Nephron (organoid): ENCODE measurements at regions not wholly inside any gene's neighbourhood (a gene's known extent, or its start where the extent isn't known, plus 50 kb on each side); places are given as distances from the start of the nearest gene placed in this dataset.

Source experiments
- H3K27ac Mint-ChIP-seq, 3 experiments: 2 replicates each; pipeline ENCODE4 v1.8.0; 2020; ENCODE audit warnings: mixed read lengths in 3 of 3, mild to moderate bottlenecking in 2 of 3, moderate library complexity in 1 of 3
- H3K27me3 Mint-ChIP-seq: 2 replicates; pipeline ENCODE4 v1.8.0; 2021; ENCODE audit warnings: low read depth, mild to moderate bottlenecking, moderate library complexity, mixed read lengths
- H3K36me3 Mint-ChIP-seq: 2 replicates; pipeline ENCODE4 v1.8.0; 2020; ENCODE audit warnings: low read depth, mixed read lengths
- H3K4me1 Mint-ChIP-seq: 2 replicates; pipeline ENCODE4 v1.8.0; 2020; ENCODE audit warnings: mixed read lengths
- H3K4me3 Mint-ChIP-seq, 3 experiments: 2 replicates each; pipeline ENCODE4 v1.8.0; 2020; ENCODE audit warnings: mild to moderate bottlenecking in 3 of 3, mixed read lengths in 3 of 3, moderate library complexity in 2 of 3
- H3K9me3 Mint-ChIP-seq: 2 replicates; pipeline ENCODE4 v1.8.0; 2020; ENCODE audit warnings: mixed read lengths
- TF ChIP-seq, protein P1 (sequence below), 3 experiments: fragments of 200-600 bp; sonication (generic); IDR thresholded peaks; one replicate each; pipeline ENCODE4 v1.5.0; 2021; ENCODE audit warnings: antibody characterized with exemption in 3 of 3; ENCODE audit not compliant: unreplicated experiment in 3 of 3

DNA sequence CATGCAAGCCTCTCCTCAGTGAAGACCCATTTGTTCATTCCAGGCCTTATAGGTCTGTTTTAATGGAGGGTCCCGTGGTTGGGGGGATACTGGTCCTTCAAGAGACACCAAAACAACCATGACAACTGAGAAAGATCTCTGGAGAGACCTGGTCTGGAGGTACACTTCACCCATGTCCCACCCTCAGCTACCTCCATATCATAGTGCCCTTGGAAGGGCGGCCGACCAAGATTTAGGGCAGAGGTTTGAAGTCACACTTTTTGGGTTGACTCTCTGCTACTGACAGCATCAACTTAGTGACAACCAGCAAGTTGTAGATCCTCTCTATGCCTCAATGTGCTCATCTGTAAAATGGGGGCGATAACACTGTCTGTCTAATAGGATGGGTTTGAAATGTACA lies 177.3 kb downstream of the TSHZ3 start:
- no peaks in the 10 kb centered on the region for H3K9me3 Mint-ChIP-seq
- no peaks in the 10 kb centered on the region for H3K27me3 Mint-ChIP-seq
- peaks cover 23% of the 10 kb centered on the region for H3K4me1 Mint-ChIP-seq
- no peak overlapping the region for H3K27ac Mint-ChIP-seq
- TF ChIP-seq, protein P1, sequence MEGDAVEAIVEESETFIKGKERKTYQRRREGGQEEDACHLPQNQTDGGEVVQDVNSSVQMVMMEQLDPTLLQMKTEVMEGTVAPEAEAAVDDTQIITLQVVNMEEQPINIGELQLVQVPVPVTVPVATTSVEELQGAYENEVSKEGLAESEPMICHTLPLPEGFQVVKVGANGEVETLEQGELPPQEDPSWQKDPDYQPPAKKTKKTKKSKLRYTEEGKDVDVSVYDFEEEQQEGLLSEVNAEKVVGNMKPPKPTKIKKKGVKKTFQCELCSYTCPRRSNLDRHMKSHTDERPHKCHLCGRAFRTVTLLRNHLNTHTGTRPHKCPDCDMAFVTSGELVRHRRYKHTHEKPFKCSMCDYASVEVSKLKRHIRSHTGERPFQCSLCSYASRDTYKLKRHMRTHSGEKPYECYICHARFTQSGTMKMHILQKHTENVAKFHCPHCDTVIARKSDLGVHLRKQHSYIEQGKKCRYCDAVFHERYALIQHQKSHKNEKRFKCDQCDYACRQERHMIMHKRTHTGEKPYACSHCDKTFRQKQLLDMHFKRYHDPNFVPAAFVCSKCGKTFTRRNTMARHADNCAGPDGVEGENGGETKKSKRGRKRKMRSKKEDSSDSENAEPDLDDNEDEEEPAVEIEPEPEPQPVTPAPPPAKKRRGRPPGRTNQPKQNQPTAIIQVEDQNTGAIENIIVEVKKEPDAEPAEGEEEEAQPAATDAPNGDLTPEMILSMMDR (IDR thresholded peaks at IDR 0.05; ENCODE audit: unreplicated experiment in 3 of 3), result no peak
- no peak overlapping the region for H3K4me3 Mint-ChIP-seq
- no peaks in the 10 kb centered on the region for H3K36me3 Mint-ChIP-seq

DNA sequence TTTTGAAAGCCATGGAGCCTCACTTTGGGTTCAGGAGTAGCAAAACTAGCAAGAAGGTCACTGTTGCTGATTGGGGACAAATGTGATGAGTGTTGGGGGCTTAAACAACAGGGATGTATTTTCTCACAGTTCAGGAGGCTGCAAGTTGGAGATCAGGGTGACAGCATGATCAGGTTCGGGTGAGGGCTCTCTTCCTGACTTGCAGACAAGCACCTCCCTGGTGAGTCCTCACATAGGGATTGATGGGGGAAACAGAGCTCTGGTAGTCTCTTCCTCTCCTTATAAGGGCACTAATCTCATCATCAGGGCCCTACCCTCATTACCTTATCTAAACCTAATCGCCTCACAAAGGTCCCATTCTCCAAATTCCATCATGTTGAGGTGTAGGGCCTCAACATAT lies 179.2 kb downstream of the TSHZ3 start:
- Mint-ChIP-seq H3K9me3 (no peaks in the 10 kb centered on the region), H3K27me3 (peaks cover 16% of the 10 kb centered on the region)
- TF ChIP-seq, protein P1 (IDR thresholded peaks at IDR 0.05; ENCODE audit: unreplicated experiment in 3 of 3), result no peak

GRCh38 chr19:31168106-31168625 lies 181.1 kb downstream of the TSHZ3 start:
- Mint-ChIP-seq H3K9me3 (no peaks in the 10 kb centered on the region), H3K36me3 (no peaks in the 10 kb centered on the region), H3K4me1 (peaks cover 51% of the 10 kb centered on the region), H3K4me3 (no peak overlapping the region), H3K27me3 (peaks cover 28% of the 10 kb centered on the region), H3K27ac (no peak overlapping the region)
- TF ChIP-seq, protein P1 (IDR thresholded peaks at IDR 0.05; ENCODE audit: unreplicated experiment in 3 of 3), result no peak

More for the DNA sequence above, 179.2 kb downstream of the TSHZ3 start:
- Mint-ChIP-seq H3K36me3 (no peaks in the 10 kb centered on the region), H3K4me3 (no peak overlapping the region), H3K27ac (no peak overlapping the region), H3K4me1 (peaks cover 34% of the 10 kb centered on the region)

- TF ChIP-seq, protein P1 (IDR thresholded peaks at IDR 0.05; ENCODE audit: unreplicated experiment in 3 of 3), result no peak
- Mint-ChIP-seq H3K4me3 (no peak overlapping the region), H3K27me3 (peaks cover 29% of the 10 kb centered on the region), H3K36me3 (no peaks in the 10 kb centered on the region), H3K9me3 (no peaks in the 10 kb centered on the region), H3K27ac (no peak overlapping the region), H3K4me1 (peaks cover 51% of the 10 kb centered on the region)
These were observed 181.5 kb downstream of the TSHZ3 start for GRCh38 chr19:31167690-31168089.

DNA sequence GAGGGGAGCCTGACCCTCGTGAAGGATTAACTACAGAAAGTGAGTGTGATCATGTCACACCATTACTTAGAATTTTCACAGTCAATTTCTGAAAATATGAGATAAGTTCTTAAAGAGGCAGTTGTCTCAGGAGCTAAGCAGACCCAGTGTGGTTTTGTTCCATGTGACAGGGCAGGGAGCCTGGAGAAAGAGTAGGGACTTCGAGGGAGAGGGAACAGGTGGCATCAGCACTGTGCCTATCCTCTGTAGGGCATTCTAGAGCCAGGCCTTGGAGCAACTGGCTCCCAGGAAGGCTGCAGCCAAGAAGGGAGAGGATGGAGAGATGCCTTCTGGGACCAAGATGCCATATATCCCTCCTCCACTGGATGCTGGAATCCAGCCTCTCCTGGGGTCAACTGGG lies 183.0 kb downstream of the TSHZ3 start:
- Mint-ChIP-seq H3K4me1 (peaks cover 56% of the 10 kb centered on the region), H3K27me3 (peaks cover 29% of the 10 kb centered on the region), H3K36me3 (no peaks in the 10 kb centered on the region), H3K27ac (peak overlapping the region; percentile 11 to 58 (median 16)), H3K4me3 (no peak overlapping the region), H3K9me3 (no peaks in the 10 kb centered on the region)
- TF ChIP-seq, protein P1 (IDR thresholded peaks at IDR 0.05; ENCODE audit: unreplicated experiment in 3 of 3), result no peak

- H3K4me3 Mint-ChIP-seq, result peak overlapping the region in 1 of 3 experiments; percentile 43
- TF ChIP-seq, protein P1 (IDR thresholded peaks at IDR 0.05; ENCODE audit: unreplicated experiment in 3 of 3), result no peak
- H3K9me3 Mint-ChIP-seq, result no peaks in the 10 kb centered on the region
- peak overlapping the region in 1 of 3 experiments; percentile 58 for H3K27ac Mint-ChIP-seq
- H3K27me3 Mint-ChIP-seq, result peaks cover 29% of the 10 kb centered on the region
- H3K36me3 Mint-ChIP-seq, result no peaks in the 10 kb centered on the region
- H3K4me1 Mint-ChIP-seq, result peaks cover 68% of the 10 kb centered on the region
These were observed 184.4 kb downstream of the TSHZ3 start for GRCh38 chr19:31164791-31165251.
